ENCODE measurements at regions not wholly inside any gene's neighbourhood (a gene's known extent, or its start where the extent isn't known, plus 50 kb on each side); places are given as distances from the start of the nearest gene placed in this dataset.

- Histone ChIP-seq H3K9ac (ENCODE audit: insufficient read depth, low read depth, low read length) (no peak overlapping the region), H3K4me2 (ENCODE audit: low read depth, low read length) (no peak overlapping the region), H3K4me1 (ENCODE audit: insufficient read depth, low read length) (no peaks in the 10 kb centered on the region), H2AFZ (ENCODE audit: low read length) (no peak overlapping the region), H3K4me3 (replicated peaks in 1 of 3; ENCODE audit: insufficient read depth in 1 of 3, low read depth in 2 of 3, low read length in 3 of 3) (no peak overlapping the region), H3K9me3 (ENCODE audit: low read length) (no peaks in the 10 kb centered on the region), H3K79me2 (ENCODE audit: insufficient read depth, low read length) (no peaks in the 10 kb centered on the region), H3K27ac (ENCODE audit: extremely low read length, insufficient read depth, low read length) (no peak overlapping the region), H4K20me1 (ENCODE audit: insufficient read depth, low read length) (no peaks in the 10 kb centered on the region), H3K27me3 (ENCODE audit: control insufficient read depth in 1 of 2, insufficient read depth in 2 of 2, low read length in 2 of 2) (peaks cover 0 to 8% of the 10 kb centered on the region in 2 experiments; a peak in 1 of 5 replicates), H3K36me3 (replicated peaks in 1 of 2; ENCODE audit: control insufficient read depth in 1 of 2, insufficient read depth in 2 of 2, low read length in 2 of 2) (no peaks in the 10 kb centered on the region)
- in situ Hi-C loops (cut with HindIII; ENCODE audit: extremely low pct_ligation_motif_present, low pct_unique_long_range_greater_than_20kb), result no loop called here
- no TSS peak for BruUV-seq (replicated peaks)
- intact Hi-C loops (cut with micrococcal nuclease; ENCODE audit: unreplicated experiment), result no loop called here
- TF ChIP-seq, protein P1, sequence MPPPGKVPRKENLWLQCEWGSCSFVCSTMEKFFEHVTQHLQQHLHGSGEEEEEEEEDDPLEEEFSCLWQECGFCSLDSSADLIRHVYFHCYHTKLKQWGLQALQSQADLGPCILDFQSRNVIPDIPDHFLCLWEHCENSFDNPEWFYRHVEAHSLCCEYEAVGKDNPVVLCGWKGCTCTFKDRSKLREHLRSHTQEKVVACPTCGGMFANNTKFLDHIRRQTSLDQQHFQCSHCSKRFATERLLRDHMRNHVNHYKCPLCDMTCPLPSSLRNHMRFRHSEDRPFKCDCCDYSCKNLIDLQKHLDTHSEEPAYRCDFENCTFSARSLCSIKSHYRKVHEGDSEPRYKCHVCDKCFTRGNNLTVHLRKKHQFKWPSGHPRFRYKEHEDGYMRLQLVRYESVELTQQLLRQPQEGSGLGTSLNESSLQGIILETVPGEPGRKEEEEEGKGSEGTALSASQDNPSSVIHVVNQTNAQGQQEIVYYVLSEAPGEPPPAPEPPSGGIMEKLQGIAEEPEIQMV (CRISPR knock-in tag; IDR thresholded peaks at IDR 0.05; ENCODE audit: low read depth), result no peak
- no peak for TF ChIP-seq ZNF430 (CRISPR knock-in tag; IDR thresholded peaks at IDR 0.05)
- TF ChIP-seq ZNF816 (CRISPR knock-in tag; IDR thresholded peaks at IDR 0.05; ENCODE audit: borderline replicate concordance), result no peak
- no peak for TF ChIP-seq GTF2F1 (IDR thresholded peaks at IDR 0.05; ENCODE audit: low read length)
- no peak for TF ChIP-seq TCF7 (IDR thresholded peaks at IDR 0.05; ENCODE audit: low read depth)
- TF ChIP-seq SALL1 (CRISPR knock-in tag; IDR thresholded peaks at IDR 0.05), result no peak
- ATAC-seq (no peak), DNase-seq (ENCODE audit: low spot score) (no peak), FAIRE-seq (no peak)
- POLR2A ChIA-PET, result no interaction called here
- 19% methylated on average over 7 of the region's 8 CpGs for WGBS (ENCODE audit: low lambda C conversion rate)
- CTCF ChIA-PET (ENCODE audit: low intra/inter-chr PET ratio, low total read pairs), result no interaction called here
These were observed 480.2 kb upstream of the KLF4 start for GRCh38 chr9:107969727-107970126.

DNA sequence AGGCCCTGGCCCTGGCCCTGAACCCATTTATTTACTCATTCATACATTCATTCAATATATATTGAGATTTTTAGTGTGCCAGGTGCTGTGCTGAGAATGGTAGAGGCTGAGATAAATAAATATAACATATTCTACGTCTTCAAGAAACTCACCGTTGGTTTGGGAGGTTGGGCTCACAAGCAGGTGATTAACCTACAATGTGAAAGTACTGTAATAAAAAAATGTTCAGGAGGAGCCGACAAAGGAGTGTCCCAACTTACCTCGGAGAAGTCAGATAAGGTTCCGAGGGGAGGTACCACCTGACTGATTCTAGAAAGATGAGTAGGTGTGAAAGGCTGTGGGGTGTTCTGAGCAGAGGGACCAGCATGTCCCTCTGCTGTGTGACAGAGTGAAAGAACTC is 479.6 kb upstream of the KLF4 start:
- no peak for FAIRE-seq
- CTCF ChIA-PET (ENCODE audit: low intra/inter-chr PET ratio, low total read pairs), result no interaction called here

More for the DNA sequence above, 479.6 kb upstream of the KLF4 start:
- 24% methylated on average over 5 of the region's 5 CpGs for WGBS (ENCODE audit: low lambda C conversion rate)
- in situ Hi-C loops (cut with HindIII; ENCODE audit: extremely low pct_ligation_motif_present, low pct_unique_long_range_greater_than_20kb) (no loop called here), intact Hi-C loops (cut with micrococcal nuclease; ENCODE audit: unreplicated experiment) (no loop called here)
- Histone ChIP-seq H3K36me3 (replicated peaks in 1 of 2; ENCODE audit: control insufficient read depth in 1 of 2, insufficient read depth in 2 of 2, low read length in 2 of 2) (no peaks in the 10 kb centered on the region), H3K4me1 (ENCODE audit: insufficient read depth, low read length) (no peaks in the 10 kb centered on the region), H4K20me1 (ENCODE audit: insufficient read depth, low read length) (no peaks in the 10 kb centered on the region), H3K4me2 (ENCODE audit: low read depth, low read length) (no peak overlapping the region), H2AFZ (ENCODE audit: low read length) (no peak overlapping the region), H3K4me3 (replicated peaks in 1 of 3; ENCODE audit: insufficient read depth in 1 of 3, low read depth in 2 of 3, low read length in 3 of 3) (no peak overlapping the region), H3K9me3 (ENCODE audit: low read length) (no peaks in the 10 kb centered on the region), H3K9ac (ENCODE audit: insufficient read depth, low read depth, low read length) (no peak overlapping the region), H3K27ac (ENCODE audit: extremely low read length, insufficient read depth, low read length) (no peak overlapping the region), H3K79me2 (ENCODE audit: insufficient read depth, low read length) (no peaks in the 10 kb centered on the region), H3K27me3 (ENCODE audit: control insufficient read depth in 1 of 2, insufficient read depth in 2 of 2, low read length in 2 of 2) (peaks cover 0 to 8% of the 10 kb centered on the region in 2 experiments; a peak in 1 of 5 replicates)
- no TSS peak for BruUV-seq (replicated peaks)
- TF ChIP-seq FOXO1 (CRISPR knock-in tag; IDR thresholded peaks at IDR 0.05) (no peak), MTF1 (CRISPR knock-in tag; IDR thresholded peaks at IDR 0.05) (no peak)
- DNase-seq (ENCODE audit: low spot score), result no peak
- ATAC-seq, result no peak
- POLR2A ChIA-PET, result no interaction called here

Data from HepG2 (cell line).